A549 (cell line): ENCODE measurements at regions not wholly inside any gene's neighbourhood (a gene's known extent, or its start where the extent isn't known, plus 50 kb on each side); places are given as distances from the start of the nearest gene placed in this dataset.

ENCODE experiments used
- CHD4 ChIP-seq: fragments of 200-600 bp; sonication (generic); IDR thresholded peaks from 2 replicates; pipeline ENCODE4 v1.6.1; 2016; ENCODE audit warnings: antibody characterized with exemption, mild to moderate bottlenecking, borderline replicate concordance
- GATA3 ChIP-seq: IDR thresholded peaks from 2 replicates; pipeline ENCODE4 v1.6.1; 2012; ENCODE audit warnings: borderline replicate concordance
- RFX5 ChIP-seq: fragments of 450-650 bp; IDR thresholded peaks from 2 replicates; pipeline ENCODE4 v1.7.1; 2014; ENCODE audit warnings: antibody characterized with exemption, mild to moderate bottlenecking, moderate library complexity
- TF ChIP-seq, protein P1 (sequence below): fragments of >200 bp; sonication (Bioruptor Twin); formaldehyde crosslinking; IDR thresholded peaks from 3 replicates; pipeline ENCODE4 v1.5.1; 2016
- TF ChIP-seq, protein P2 (sequence below): IDR thresholded peaks from 2 replicates; pipeline ENCODE4 v1.6.1; 2012; ENCODE audit warnings: low read depth, borderline replicate concordance

DNA sequence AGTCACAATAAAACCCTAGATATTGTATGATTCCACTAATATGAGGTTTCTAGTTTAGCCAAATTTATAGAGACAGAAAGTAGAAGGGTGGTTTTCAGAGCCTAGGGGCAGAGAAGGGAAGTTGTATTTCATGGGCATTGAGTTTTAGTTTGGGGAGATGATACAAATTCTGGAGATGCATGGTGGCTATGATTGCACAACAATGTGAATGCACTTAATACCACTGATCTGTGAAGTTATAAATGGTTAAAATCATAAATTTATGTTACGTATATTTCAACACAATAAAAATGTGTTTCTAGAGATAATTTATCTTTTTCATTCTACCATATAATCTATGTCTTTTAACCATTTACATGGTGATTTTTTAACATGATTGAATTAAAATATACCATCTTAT lies 779.3 kb upstream of the BRINP3 start:
- no peak for TF ChIP-seq CHD4
- TF ChIP-seq, protein P1, sequence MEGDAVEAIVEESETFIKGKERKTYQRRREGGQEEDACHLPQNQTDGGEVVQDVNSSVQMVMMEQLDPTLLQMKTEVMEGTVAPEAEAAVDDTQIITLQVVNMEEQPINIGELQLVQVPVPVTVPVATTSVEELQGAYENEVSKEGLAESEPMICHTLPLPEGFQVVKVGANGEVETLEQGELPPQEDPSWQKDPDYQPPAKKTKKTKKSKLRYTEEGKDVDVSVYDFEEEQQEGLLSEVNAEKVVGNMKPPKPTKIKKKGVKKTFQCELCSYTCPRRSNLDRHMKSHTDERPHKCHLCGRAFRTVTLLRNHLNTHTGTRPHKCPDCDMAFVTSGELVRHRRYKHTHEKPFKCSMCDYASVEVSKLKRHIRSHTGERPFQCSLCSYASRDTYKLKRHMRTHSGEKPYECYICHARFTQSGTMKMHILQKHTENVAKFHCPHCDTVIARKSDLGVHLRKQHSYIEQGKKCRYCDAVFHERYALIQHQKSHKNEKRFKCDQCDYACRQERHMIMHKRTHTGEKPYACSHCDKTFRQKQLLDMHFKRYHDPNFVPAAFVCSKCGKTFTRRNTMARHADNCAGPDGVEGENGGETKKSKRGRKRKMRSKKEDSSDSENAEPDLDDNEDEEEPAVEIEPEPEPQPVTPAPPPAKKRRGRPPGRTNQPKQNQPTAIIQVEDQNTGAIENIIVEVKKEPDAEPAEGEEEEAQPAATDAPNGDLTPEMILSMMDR, result no peak
- TF ChIP-seq RFX5, result no peak
- TF ChIP-seq GATA3, result no peak
- TF ChIP-seq, protein P2, sequence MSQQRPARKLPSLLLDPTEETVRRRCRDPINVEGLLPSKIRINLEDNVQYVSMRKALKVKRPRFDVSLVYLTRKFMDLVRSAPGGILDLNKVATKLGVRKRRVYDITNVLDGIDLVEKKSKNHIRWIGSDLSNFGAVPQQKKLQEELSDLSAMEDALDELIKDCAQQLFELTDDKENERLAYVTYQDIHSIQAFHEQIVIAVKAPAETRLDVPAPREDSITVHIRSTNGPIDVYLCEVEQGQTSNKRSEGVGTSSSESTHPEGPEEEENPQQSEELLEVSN, result no peak
